ENCODE measurements at regions not wholly inside any gene's neighbourhood (a gene's known extent, or its start where the extent isn't known, plus 50 kb on each side); places are given as distances from the start of the nearest gene placed in this dataset.

DNA sequence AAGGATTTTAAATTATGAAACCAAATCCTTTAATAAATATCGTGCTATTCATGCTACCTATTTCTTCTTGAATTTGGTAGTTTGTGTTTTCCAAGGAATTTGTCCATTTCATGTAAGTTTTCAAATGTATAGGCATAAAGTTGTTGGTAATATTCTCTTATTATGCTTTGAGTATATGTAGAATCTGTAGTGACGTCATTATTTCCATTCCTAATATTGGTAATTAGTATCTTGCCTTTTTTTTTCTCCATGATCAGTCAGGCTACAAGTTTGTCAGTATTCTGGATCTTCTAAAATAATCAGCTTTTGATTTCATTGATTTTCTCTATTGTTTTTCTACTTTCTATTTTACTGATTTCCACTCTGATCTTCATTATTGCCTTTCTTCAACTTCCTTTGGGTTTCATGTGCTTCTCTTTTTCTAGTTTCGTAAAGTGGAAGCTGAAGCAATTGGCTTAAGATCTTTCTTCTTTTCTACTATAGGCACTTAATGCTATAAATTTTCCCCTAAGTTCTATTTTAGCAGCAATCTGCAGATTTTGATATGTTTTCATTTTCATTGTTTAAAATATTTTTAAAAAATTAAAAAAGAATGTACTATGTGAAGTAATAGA is 156.5 kb upstream of the HDAC9 start:
- no peak overlapping the region for H3K4me3 ChIP-seq (ENCODE audit: low read length)
- DNase-seq (ENCODE audit: low read depth, low spot score) = no peak

DNA sequence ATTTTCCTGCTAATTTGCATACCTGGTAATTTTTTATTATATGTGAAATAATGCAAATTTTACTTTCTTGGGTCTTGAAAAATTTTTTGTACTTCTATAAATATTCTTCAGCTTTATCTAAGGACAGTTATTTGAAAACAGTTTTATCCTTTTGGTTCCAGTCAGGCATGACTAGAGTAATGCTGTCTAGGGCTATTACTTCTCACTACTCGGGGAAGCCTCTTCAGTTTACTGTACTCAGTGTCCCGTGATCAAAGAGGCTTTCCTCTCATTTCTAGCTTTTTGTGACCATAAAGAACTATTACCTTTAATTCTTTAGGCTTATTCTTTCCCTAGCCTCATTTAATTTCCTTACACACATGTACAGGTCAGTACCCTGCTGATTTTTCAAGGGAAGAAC is 153.8 kb upstream of the HDAC9 start:
- no peak for DNase-seq (ENCODE audit: low read depth, low spot score)

DNA sequence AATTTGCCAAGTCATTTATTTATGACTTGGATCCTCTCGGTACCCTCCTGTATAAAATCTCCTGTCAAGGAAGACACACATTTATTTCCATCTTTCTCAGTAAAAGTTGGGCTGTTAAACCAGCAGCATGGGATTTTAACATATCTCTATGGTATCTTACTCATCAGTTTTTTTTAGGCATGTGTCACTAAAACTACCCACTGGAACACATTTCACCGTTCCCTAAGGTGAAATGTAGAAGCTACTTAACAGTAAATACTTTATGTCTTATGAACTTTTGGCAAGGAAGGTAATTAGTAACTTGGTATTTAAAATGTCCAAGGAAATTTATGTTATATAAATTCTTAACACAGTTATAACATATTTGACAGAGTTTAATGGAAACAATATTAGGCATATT is 152.5 kb upstream of the HDAC9 start:
- DNase-seq (ENCODE audit: low read depth, low spot score) = no peak
- no peak overlapping the region for H3K4me3 ChIP-seq (ENCODE audit: low read length)

More for the DNA sequence above, 153.8 kb upstream of the HDAC9 start:
- H3K4me3 ChIP-seq (ENCODE audit: low read length) = no peak overlapping the region

DNA sequence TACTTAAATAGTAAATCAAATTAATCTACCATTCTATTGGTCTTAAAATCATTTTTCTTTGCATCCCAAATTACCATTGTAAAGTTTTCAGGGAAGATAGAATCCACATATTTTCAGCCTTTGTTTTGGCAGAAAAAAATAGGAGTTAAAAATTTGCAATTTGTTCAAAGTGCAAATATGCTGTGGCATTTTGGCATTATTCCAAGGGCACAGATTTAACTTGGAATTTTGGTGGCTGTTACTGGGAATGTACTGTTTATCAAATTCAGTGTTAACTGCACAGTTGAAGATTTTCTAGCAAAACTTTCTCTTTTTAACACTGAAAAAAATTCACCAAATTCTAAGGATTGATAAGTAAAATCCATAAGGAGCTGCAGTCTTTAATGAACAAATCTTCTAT is 151.0 kb upstream of the HDAC9 start:
- no peak for DNase-seq (ENCODE audit: low read depth, low spot score)
- H3K4me3 ChIP-seq (ENCODE audit: low read length) = no peak overlapping the region

DNA sequence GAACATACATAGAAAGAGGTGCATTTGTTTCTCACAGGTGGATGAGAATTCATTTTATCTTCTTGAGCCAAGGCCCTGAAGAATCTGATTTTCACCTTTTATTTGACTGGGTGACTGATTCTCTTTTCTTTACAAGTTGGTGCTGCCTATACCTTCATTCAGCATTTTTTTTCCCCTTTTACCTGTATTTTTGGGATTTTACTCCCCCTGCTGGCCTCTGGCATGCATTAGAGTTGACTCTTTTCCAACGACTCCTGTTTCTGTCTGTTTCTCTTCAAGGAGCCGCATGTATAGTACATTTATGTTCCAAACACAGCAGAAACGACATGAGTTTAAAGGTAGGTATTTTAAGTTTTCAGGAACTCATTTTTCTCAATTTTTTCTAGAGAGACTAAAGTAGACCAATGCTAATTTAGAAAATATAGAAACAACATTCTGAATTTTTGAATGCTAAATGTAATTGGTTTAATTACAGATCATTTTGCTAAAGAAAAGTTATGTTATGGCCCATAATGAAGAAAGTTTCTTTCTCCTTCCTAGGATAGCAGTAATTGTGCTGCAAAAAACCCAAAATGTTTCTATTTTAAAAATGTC is 149.8 kb upstream of the HDAC9 start:
- DNase-seq (ENCODE audit: low read depth, low spot score) = peak; percentile 46
- no peak overlapping the region for H3K4me3 ChIP-seq (ENCODE audit: low read length)

DNA sequence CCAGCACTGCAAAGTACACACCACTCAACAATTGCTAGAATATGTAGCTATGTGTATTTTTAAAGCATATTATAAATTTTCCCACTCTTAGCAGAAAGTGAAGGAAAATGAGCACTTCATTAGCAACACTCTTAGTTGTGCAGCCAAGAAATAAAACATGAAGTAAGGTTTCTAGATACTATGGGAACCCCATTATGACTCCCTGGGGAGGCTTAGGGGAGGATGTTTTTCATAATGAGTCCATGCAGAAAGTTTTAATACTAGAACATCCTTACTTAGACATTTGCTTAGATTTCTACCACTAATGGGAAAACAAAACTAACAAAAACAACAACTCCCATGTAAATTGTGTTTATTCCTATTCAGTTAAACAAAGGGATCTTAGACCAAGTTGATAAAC is 148.4 kb upstream of the HDAC9 start:
- DNase-seq (ENCODE audit: low read depth, low spot score) = no peak
- no peak overlapping the region for H3K4me3 ChIP-seq (ENCODE audit: low read length)

DNA sequence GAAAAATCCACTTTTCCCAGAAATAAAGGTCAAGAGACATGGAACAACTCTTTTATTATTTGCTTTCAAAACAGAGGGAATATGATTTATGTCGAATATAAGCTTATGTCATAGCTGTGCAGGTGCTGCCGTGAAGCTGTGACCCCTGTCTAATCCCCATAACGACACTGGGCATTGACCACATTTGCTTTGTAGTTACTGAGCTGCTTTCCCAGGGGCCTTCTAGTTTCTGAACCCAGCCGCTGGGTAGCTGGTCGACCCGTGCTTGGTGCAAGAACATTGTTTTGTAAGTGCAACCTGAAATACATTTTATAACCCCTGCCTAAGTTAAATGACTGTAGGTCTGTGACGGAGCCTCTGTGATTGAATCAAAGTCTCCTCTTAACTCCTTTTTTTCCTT is 144.9 kb upstream of the HDAC9 start:
- no peak for DNase-seq (ENCODE audit: low read depth, low spot score)
- no peak overlapping the region for H3K4me3 ChIP-seq (ENCODE audit: low read length)

DNA sequence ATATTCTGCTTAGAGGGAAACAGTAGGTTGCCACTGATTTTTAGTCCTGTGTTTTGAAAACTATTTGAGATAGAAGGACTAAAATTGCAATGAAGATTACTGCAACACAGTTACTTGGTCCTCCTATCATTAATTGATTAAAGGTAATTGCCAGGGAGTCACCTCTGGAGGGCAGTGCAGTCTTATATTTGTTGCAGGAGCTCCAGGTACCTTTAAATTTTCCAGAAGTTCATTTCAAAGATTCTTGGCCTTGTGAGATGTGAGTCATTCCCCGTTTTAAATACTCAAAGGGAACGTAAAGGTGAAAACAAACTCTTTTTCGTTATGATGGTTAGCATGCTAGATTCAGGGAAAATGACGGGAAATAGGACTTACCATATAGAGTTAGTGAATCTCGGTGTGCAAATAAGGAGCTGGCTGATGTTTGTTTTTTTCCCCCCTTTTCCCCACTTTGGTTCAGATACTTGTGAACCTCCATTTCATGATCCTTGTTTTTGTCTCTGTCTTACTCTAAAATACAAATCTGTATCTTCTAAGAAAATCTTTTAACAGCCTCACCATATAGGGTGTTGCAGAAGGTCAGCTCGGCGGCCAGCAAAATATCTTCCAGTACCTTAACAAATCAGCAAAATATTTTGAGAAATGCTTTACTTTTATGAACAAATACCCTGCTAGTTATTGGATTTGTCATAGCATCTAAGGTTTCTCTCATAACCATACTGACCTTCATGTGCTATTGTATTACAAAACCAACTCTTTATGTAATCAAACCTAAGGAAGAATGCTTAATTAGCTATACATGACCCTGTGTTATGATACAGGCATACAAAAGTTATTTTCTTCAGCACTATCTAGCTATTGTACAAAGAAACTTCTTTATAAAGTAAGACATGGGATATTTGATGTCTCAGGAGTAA is 143.0 kb upstream of the HDAC9 start:
- H3K4me3 ChIP-seq (ENCODE audit: low read length) = no peak overlapping the region
- DNase-seq (ENCODE audit: low read depth, low spot score) = peak; percentile 9

DNA sequence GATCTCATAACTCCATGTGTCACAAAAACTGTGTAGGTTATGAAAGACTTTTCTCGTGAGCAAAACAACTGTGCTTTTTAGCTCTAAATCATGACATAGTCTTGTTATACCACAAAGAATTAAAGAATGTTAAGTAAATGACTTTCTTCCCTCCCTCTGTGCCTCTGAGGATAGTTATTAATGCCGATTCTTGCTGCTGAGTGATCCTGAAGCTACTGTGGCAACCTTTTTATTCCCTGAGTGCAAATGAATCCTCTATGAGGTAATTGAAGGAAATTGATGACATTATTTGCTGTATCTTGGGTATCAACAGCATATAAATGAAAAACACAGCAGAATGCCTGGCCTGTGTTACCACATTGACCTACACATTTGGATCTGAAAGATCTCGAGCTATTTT is 142.2 kb upstream of the HDAC9 start:
- no peak overlapping the region for H3K4me3 ChIP-seq (ENCODE audit: low read length)
- no peak for DNase-seq (ENCODE audit: low read depth, low spot score)

DNA sequence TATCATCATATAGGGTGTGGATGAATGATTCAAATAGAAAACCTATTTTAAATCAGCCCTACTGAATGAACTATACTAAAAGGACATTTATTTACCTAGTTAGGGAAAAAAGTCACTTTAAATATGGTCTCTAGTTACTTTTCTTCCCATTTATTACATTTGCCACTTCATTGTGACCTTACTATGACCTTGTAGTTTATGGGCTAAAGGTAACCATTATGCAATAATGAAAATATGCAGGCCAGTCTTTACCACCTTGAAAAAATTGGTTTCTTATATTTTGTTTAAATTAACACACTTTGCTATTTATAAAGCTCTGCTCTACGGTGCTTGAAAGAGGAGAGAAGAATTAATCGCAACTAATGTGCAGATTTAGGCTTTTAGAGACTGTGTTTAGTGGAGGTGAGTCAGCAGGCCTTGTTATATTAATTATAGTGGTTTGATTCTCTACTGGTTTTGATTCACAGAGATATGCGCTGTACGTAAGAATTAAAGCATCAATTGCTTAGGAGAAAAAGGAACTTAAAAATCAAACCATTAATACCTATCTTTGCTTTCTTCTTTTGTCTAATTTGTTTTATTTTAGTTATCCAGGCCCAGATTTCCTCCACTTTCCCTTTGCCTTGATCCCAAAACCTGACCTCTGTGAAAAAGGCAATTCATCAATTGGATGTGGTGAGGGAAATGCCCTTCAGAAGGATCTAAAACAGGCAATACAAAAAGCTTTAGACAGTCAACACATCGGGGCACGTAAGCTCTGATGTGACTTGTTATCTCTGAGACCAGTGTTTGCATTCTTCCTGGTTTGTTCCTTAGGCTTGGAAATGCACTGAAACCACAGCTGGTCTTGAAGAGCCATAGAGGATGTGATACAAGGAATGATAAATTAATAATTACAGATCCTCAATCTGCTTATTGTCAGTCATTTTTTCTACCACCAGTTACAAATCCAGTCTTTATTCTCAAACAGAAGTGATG is 141.2 kb upstream of the HDAC9 start:
- no peak overlapping the region for H3K4me3 ChIP-seq (ENCODE audit: low read length)
- DNase-seq (ENCODE audit: low read depth, low spot score) = no peak

DNA sequence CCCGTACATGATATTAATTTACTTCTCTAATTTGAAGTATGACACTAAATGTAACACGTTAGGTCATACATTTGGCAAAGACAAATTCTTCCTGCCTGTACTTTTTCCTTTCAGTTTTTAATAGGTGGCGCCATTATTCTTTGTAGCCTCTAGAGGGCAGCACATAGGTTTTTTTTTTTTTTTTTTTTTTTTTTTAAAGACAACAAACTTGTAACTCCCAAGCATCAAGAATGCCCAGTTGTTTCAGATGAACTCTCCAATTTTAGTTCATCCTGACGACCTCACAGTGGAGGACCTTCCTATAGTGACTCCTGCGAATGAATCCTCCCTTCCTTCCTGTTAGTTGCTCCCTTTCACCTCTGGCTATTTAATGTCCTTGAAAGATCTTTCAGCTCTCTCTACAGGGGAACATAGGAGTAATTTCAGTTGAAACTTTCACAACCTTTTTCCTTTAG is 139.3 kb upstream of the HDAC9 start:
- H3K4me3 ChIP-seq (ENCODE audit: low read length) = no peak overlapping the region
- peak; percentile 32 for DNase-seq (ENCODE audit: low read depth, low spot score)

DNA sequence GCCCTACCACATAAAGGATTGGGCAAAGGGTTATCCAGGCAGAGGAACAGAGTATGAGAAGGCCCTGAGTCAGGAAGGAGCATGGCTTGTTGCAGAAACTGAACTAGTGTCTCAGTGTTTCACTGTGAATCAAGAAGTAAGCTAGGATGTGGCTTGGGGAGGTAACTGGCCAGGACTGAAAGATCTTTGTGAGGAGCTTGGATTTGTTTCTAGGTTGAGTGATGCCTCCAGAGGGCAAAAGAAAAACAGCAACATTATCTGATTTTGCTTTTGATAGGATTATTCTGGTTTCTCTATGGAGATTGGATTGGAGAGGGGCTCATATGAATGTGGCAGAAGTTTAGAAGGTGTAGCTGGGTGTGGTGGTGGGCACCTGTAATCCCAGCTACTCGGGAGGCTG is 137.9 kb upstream of the HDAC9 start:
- H3K4me3 ChIP-seq (ENCODE audit: low read length) = no peak overlapping the region
- DNase-seq (ENCODE audit: low read depth, low spot score) = peak; percentile 16

DNA sequence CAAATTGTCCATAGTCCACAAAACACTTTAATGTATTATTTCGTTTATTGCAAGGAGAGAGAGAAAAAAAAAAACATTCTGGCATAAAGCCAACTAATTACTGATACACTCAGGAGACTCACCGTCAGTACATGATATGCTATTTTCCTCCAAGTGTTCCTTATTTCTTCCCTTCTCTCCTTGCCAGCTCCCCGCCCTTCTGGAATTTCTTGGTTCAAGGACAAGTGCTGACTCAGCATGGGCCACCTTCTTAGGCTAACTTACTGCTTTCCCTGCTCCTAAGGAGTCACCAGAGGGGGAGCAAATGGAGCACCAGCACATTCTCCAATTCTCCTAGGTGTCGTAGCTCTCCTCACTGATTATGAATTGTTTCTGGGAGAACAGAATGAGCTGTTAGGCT is 133.8 kb upstream of the HDAC9 start:
- DNase-seq (ENCODE audit: low read depth, low spot score) = no peak
- H3K4me3 ChIP-seq (ENCODE audit: low read length) = no peak overlapping the region

DNA sequence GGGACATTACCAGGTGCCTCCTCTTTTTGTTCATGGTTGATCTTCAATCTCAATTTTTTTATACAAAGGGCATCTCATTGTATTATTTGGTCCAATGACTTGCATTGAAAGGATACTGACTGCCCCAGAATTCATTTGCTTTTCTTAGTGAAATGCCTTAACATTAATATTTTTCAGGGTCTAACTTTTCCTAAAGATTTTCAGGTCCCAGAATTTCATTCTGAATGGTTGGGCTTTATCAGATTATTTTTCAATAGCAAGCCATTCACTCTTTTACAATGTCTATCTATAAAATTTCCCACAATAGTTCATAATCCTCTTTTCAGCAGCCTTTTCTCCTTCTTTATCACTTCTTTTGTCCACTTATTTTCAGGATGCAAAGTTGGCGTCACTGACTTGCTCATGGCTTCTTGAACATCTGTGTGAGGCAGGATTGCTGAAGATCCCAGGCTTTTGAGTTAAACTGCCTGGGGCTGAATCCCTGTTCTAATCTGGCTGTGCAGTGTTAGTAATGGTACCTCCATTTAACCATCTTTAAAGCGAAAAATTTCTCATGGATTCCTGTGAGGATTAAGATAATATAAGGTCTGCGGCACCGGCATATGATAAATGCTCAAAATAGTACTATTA is 131.7 kb upstream of the HDAC9 start:
- H3K4me3 ChIP-seq (ENCODE audit: low read length) = no peak overlapping the region
- no peak for DNase-seq (ENCODE audit: low read depth, low spot score)

DNA sequence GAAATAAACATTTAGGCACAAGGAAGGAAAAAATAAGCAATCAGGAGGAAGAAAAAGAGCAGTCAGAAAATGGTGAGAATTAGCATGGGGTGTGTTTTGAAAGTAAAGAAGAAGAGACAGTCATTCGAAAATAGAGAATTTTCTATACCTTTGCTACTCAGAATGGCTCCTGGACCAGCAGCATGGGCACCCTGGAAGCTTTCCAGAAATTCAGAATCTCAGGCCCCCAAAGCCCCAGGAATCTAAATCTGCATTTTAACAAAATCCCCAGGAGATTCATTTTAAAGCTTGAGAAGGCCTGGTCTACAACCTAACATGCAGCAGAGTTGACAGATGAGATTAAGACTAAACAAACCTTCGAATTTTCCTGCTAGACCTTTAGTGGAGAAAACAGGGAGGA is 131.2 kb upstream of the HDAC9 start:
- no peak for DNase-seq (ENCODE audit: low read depth, low spot score)
- H3K4me3 ChIP-seq (ENCODE audit: low read length) = no peak overlapping the region

DNA sequence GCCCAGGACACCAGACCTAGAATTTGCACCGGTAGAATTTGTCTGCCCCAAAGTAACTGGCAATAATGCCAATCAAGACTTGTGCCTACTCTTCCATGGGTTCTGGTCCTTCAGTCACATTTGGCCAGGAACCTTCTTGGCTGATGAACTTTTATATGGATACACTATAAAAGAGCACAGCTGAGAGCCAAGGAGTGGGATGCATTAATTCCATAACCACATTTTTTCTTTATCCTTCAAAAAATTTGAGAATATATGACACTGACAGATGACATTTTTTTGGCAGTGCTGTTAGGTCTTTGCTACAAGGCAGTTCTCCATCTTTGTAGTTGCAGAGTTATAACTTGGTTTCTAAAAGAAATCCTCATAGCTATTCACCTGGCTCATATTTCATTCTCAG is 129.2 kb upstream of the HDAC9 start:
- no peak overlapping the region for H3K4me3 ChIP-seq (ENCODE audit: low read length)
- no peak for DNase-seq (ENCODE audit: low read depth, low spot score)

DNA sequence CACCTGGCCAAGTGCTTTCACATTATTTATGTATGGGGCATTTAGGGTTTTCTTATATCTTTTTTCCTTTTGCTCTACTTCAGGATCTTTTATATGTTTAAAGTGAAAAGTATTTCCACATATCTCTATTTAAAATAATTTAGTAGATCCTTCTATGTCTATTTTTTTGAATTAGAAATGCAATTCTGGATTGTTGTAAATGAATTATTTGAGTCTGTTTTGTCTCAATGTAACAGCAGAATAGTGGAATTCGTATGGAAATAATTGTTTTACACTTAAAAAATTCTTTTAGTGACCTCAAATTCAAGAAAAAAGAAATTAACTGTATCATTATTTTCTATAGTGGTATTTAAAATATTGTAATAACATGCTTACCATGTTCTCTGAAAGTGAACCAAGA is 126.5 kb upstream of the HDAC9 start:
- no peak overlapping the region for H3K4me3 ChIP-seq (ENCODE audit: low read length)
- DNase-seq (ENCODE audit: low read depth, low spot score) = no peak

DNA sequence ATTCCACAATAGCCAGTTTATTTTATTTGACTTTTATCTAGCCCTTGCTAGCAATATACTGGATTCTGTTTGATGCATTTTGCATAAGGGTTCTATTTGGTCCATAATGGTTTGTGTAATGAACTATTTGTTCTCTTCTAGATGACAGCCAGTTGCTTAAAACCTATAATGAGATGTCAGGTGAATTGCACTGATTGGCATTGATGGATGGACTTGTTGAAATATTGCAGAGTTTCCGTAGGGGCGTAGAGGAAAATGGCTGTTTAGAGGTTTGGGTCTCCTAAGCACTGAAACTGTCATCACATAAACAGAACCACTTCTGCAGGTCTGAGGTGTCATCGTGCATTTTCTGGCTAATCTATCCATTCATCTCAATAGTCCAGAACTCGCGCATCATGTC is 124.9 kb upstream of the HDAC9 start:
- H3K4me3 ChIP-seq (ENCODE audit: low read length) = no peak overlapping the region
- DNase-seq (ENCODE audit: low read depth, low spot score) = no peak
